GM19043 (cell line): ENCODE measurements at regions not wholly inside any gene's neighbourhood (a gene's known extent, or its start where the extent isn't known, plus 50 kb on each side); places are given as distances from the start of the nearest gene placed in this dataset.

Experiments
- ATAC-seq: cut with Tn5 transposase; IDR thresholded peaks from one replicate; pipeline ENCODE4 v1.9.1; 2021; ENCODE audit warnings: low read depth; ENCODE audit not compliant: unreplicated experiment

DNA sequence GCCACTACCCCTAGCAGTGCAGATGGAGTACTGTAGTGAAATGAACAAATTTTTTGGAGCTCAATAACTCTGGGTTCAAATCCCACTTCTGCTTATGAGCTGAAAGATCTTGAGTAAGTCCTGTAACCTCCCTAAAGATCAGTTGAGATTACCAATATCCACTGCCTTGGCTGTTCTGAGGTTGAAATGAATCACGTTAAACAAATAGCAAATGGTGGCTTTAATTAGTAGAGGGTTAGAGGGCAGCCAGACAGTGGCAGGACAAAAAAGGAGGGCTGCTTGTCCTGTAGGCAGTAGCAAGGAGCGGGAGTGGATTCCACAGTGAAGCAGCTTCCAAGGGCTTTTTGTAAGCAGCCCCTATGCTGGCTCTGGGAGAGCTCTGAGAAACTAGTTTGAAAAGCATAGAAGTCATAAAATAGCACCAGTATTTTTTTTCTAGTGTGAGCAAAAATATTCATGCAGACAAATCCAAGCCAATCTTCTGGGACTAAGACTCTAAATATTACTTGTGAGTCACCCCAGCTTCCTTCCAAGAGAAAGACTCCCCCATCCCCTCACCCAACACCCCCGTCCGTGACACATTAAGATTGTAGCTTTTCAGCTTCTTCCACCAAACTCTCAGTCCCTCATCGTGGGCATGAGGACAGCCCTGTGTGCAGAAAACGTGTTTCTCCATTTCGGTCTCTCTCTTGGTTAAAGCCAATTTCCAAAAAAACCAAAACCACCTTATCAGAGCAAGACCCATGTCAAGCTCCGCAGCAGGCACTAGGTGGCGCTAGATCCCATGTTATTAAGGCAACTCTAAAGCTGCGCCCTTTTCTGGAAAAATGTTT is 123.5 kb upstream of the LGALSL start:
- ATAC-seq: no peak

DNA sequence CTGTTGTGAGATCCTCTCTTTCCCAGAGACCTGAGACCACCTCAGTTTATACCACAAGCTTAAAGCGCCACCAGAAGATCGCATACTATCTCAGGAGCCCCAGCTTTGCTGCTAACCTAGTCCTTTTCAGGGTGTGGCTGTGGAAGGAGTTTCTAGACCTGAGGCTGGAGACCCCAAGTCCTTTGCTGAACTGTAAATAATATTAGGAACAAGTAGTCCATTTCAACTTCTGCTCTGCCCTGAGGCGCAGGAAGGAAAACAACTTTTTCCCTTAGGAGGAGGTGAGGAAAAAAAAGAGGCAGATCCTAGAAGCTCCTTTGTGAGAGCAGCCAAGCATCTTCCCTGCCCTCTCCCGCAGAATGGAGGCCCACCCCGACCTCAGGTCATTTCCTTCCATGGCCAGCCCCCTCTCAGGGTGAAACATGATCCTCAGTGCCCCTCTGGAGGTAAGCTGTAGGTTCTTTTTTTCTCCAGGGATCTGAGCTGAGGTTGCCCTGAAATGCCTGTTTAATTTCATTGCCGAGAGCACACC is 122.8 kb upstream of the LGALSL start:
- no peak for ATAC-seq

- ATAC-seq: no peak
These were observed 121.9 kb upstream of the LGALSL start for GRCh38 chr2:64331849-64332699.

GRCh38 chr2:64336171-64336570 is 117.8 kb upstream of the LGALSL start:
- ATAC-seq: no peak

- no peak for ATAC-seq
These were observed 116.6 kb upstream of the LGALSL start for GRCh38 chr2:64337314-64337713.

- ATAC-seq: no peak
These were observed 115.9 kb upstream of the LGALSL start for GRCh38 chr2:64338108-64338507.

- ATAC-seq: no peak
These were observed 115.0 kb upstream of the LGALSL start for GRCh38 chr2:64338910-64339500.

GRCh38 chr2:64341461-64341860 is 112.5 kb upstream of the LGALSL start:
- ATAC-seq: no peak

- ATAC-seq: no peak
These were observed 111.5 kb upstream of the LGALSL start for GRCh38 chr2:64342195-64343099.

DNA sequence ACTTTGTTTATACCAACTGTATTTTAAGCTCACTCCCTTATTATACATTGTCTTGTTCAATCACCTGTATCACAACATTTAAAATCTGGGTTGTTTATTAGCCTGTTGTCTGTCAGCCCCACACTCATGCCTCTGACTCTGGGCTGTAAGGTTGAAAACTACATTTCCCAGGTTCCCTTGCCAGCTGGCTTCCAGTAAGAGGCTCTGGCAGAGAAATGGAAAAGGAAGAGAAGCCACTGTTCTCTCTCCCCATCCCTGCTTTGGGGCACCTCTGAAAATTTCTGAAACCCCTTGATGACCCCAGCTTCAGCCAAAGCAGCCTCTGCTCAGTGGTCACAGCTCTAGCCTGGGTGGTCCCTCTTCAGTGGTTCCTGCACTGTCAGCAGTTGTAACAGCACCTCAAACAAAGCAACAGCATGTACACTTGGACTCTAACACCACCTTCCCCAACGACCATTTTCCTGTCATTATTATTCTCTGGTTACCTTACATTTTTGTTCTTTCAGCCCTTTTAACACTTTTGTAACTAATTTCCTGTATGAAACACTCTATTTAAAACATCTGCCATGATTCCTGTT is 108.9 kb upstream of the LGALSL start:
- ATAC-seq: no peak

DNA sequence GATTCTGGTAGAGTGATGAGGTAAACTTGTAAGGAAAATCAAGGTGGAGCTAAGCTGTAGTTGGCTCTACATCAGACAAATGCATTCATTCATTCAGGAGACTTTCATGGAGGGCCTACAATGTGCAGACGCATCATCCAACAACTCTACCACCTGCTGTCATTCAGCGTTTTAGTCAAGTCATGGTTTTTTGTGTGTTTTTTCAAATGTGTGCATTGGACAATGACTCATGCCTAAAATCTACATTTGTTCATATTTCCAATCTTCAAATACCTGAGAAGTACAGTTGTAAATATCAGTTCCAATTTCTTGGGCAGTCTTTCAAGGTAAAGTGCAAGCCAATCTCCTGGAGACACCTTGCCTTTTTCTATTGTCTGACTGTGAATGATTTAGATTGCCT is 108.0 kb upstream of the LGALSL start:
- ATAC-seq: no peak

DNA sequence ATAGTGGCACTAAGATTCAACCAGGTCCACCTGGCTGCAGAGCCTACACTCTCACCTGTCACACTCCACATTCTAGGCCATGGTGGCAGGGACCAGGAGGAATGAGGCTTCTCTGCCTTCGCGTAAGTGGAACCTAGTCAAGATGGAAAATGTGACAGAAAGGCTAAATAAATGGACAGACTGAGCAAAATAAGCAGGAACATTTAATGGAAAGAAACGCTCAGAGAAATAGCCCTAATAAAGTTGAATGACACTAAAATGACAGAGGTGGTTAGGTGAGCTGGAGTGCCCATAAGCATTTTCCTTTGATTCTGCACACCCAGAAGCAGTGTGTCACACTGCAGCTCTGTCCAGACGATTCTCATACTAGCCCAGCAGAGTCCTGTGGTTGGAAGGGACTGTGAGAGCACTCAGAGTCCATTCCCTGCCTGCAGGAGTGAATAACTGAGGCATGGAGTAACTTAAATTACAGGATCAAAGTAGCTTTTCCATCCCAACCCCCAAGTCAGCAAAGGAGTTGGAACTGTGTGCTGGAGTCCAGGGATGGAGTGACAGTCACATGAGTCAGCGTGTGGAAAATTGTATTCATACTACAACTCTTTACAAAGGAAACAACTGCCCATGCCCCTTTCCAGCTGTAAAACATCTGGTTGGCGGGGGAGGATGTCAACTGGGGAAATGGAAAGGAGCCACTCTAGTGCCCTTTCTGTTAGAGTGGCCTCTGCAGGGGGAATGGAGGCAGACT is 105.4 kb upstream of the LGALSL start:
- ATAC-seq: no peak

- no peak for ATAC-seq
These were observed 104.8 kb upstream of the LGALSL start for GRCh38 chr2:64349131-64349530.

GRCh38 chr2:64350996-64351395 is 103.0 kb upstream of the LGALSL start:
- no peak for ATAC-seq

DNA sequence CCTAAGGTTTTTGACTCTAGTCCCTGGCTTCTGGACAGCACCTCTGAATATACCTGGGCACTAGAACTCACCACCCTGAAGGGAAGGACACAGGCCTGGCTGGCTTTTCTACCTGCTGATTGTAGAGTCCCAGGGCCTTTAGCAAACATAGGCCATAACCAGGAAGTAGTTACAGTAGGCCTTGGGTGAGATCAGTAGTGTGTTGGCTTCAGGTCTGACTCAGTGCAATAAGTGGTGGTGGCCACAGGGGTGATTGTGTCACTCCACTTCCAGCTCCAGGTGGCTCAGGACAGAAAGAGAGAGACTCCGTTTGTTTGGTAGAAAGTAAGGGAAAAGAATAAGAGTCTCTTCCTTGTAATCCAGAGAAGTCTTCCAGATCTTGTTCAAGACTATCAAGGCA is 101.7 kb upstream of the LGALSL start:
- no peak for ATAC-seq

- ATAC-seq: no peak
These were observed 98.9 kb upstream of the LGALSL start for GRCh38 chr2:64354857-64355680.

- no peak for ATAC-seq
These were observed 97.1 kb upstream of the LGALSL start for GRCh38 chr2:64356906-64357305.

GRCh38 chr2:64359171-64359891 is 94.6 kb upstream of the LGALSL start:
- peak; percentile 39 for ATAC-seq
